Activated naive CD4-positive, alpha-beta T cell treated with anti-CD3 and anti-CD28 coated beads, Interleukin-2, amount 50 U/mL, for 24 hours (primary cell): ENCODE measurements at regions not wholly inside any gene's neighbourhood (a gene's known extent, or its start where the extent isn't known, plus 50 kb on each side); places are given as distances from the start of the nearest gene placed in this dataset.
"Not testable (repeated sequence)": the region's sequence is repeated elsewhere in the genome, so short reads cannot be mapped to it uniquely, and the experiment has no call there.

Experiments
- H3K27ac Mint-ChIP-seq: one replicate; pipeline ENCODE4 v1.8.0; 2021; ENCODE audit warnings: mild to moderate bottlenecking, mixed read lengths
- H3K27me3 Mint-ChIP-seq: one replicate; pipeline ENCODE4 v1.8.0; 2021; ENCODE audit warnings: mixed read lengths
- H3K36me3 Mint-ChIP-seq: one replicate; pipeline ENCODE4 v1.8.0; 2021; ENCODE audit warnings: mixed read lengths
- H3K4me1 Mint-ChIP-seq: one replicate; pipeline ENCODE4 v1.8.0; 2021; ENCODE audit warnings: mixed read lengths
- H3K4me3 Mint-ChIP-seq: one replicate; pipeline ENCODE4 v1.8.0; 2021; ENCODE audit warnings: mild to moderate bottlenecking, mixed read lengths
- H3K9me3 Mint-ChIP-seq: one replicate; pipeline ENCODE4 v1.8.0; 2021; ENCODE audit warnings: mixed read lengths

GRCh38 chr2:188034102-188034501, 257.6 kb upstream of the GULP1 start:
- H3K36me3 Mint-ChIP-seq, H3K27me3 Mint-ChIP-seq, H3K4me1 Mint-ChIP-seq, H3K9me3 Mint-ChIP-seq, H3K4me3 Mint-ChIP-seq, H3K27ac Mint-ChIP-seq: not testable (repeated sequence)

- H3K9me3 Mint-ChIP-seq, H3K4me3 Mint-ChIP-seq, H3K4me1 Mint-ChIP-seq, H3K36me3 Mint-ChIP-seq, H3K27ac Mint-ChIP-seq, H3K27me3 Mint-ChIP-seq: not testable (repeated sequence)
Measured at GRCh38 chr2:188035377-188035776, 256.3 kb upstream of the GULP1 start.

GRCh38 chr2:188036786-188037185, 254.9 kb upstream of the GULP1 start:
- H3K4me3 Mint-ChIP-seq, H3K27ac Mint-ChIP-seq, H3K9me3 Mint-ChIP-seq, H3K4me1 Mint-ChIP-seq, H3K36me3 Mint-ChIP-seq, H3K27me3 Mint-ChIP-seq: not testable (repeated sequence)

- H3K4me1 Mint-ChIP-seq, result no peaks in the 10 kb centered on the region
- H3K4me3 Mint-ChIP-seq, result no peak overlapping the region
- H3K9me3 Mint-ChIP-seq, result peaks cover 4% of the 10 kb centered on the region
- H3K36me3 Mint-ChIP-seq, result no peaks in the 10 kb centered on the region
- peaks cover under 1% of the 10 kb centered on the region for H3K27me3 Mint-ChIP-seq
- no peak overlapping the region for H3K27ac Mint-ChIP-seq
Measured at GRCh38 chr2:188039307-188039706, 252.4 kb upstream of the GULP1 start.

- Mint-ChIP-seq H3K27ac (no peak overlapping the region), H3K27me3 (no peaks in the 10 kb centered on the region), H3K36me3 (no peaks in the 10 kb centered on the region), H3K4me1 (no peaks in the 10 kb centered on the region), H3K4me3 (no peak overlapping the region), H3K9me3 (peaks cover 4% of the 10 kb centered on the region)
Measured at GRCh38 chr2:188042412-188042811, 249.3 kb upstream of the GULP1 start.

- Mint-ChIP-seq H3K36me3 (no peaks in the 10 kb centered on the region), H3K4me1 (no peaks in the 10 kb centered on the region), H3K9me3 (peaks cover 4% of the 10 kb centered on the region), H3K27ac (no peak overlapping the region), H3K27me3 (no peaks in the 10 kb centered on the region), H3K4me3 (no peak overlapping the region)
Measured at GRCh38 chr2:188045016-188045415, 246.7 kb upstream of the GULP1 start.

- Mint-ChIP-seq H3K9me3 (peaks cover 4% of the 10 kb centered on the region), H3K4me3 (no peak overlapping the region), H3K27ac (no peak overlapping the region), H3K36me3 (no peaks in the 10 kb centered on the region), H3K27me3 (no peaks in the 10 kb centered on the region), H3K4me1 (no peaks in the 10 kb centered on the region)
Measured at GRCh38 chr2:188046437-188046836, 245.2 kb upstream of the GULP1 start.

GRCh38 chr2:188047735-188048134, 243.9 kb upstream of the GULP1 start:
- Mint-ChIP-seq H3K27ac (no peak overlapping the region), H3K9me3 (peaks cover 4% of the 10 kb centered on the region), H3K36me3 (no peaks in the 10 kb centered on the region), H3K4me1 (no peaks in the 10 kb centered on the region), H3K4me3 (no peak overlapping the region), H3K27me3 (no peaks in the 10 kb centered on the region)

- Mint-ChIP-seq H3K27me3 (no peaks in the 10 kb centered on the region), H3K4me1 (no peaks in the 10 kb centered on the region), H3K27ac (no peak overlapping the region), H3K36me3 (no peaks in the 10 kb centered on the region), H3K4me3 (no peak overlapping the region), H3K9me3 (no peaks in the 10 kb centered on the region)
Measured at GRCh38 chr2:188050726-188051125, 240.9 kb upstream of the GULP1 start.

- Mint-ChIP-seq H3K4me3 (no peak overlapping the region), H3K27ac (no peak overlapping the region), H3K4me1 (no peaks in the 10 kb centered on the region), H3K9me3 (no peaks in the 10 kb centered on the region), H3K36me3 (no peaks in the 10 kb centered on the region), H3K27me3 (no peaks in the 10 kb centered on the region)
Measured at GRCh38 chr2:188051706-188052105, 240.0 kb upstream of the GULP1 start.

- no peaks in the 10 kb centered on the region for H3K9me3 Mint-ChIP-seq
- no peak overlapping the region for H3K27ac Mint-ChIP-seq
- H3K4me3 Mint-ChIP-seq, result no peak overlapping the region
- no peaks in the 10 kb centered on the region for H3K27me3 Mint-ChIP-seq
- no peaks in the 10 kb centered on the region for H3K36me3 Mint-ChIP-seq
- H3K4me1 Mint-ChIP-seq, result no peaks in the 10 kb centered on the region
Measured at GRCh38 chr2:188065386-188065785, 226.3 kb upstream of the GULP1 start.

GRCh38 chr2:188068093-188068492, 223.6 kb upstream of the GULP1 start:
- Mint-ChIP-seq H3K4me3 (no peak overlapping the region), H3K36me3 (no peaks in the 10 kb centered on the region), H3K27me3 (no peaks in the 10 kb centered on the region), H3K27ac (no peak overlapping the region), H3K4me1 (no peaks in the 10 kb centered on the region), H3K9me3 (no peaks in the 10 kb centered on the region)

GRCh38 chr2:188076149-188077056, 215.3 kb upstream of the GULP1 start:
- H3K27ac Mint-ChIP-seq, result no peak overlapping the region
- no peak overlapping the region for H3K4me3 Mint-ChIP-seq
- H3K9me3 Mint-ChIP-seq, result peaks cover 9% of the 10 kb centered on the region
- no peaks in the 10 kb centered on the region for H3K4me1 Mint-ChIP-seq
- no peaks in the 10 kb centered on the region for H3K36me3 Mint-ChIP-seq
- H3K27me3 Mint-ChIP-seq, result no peaks in the 10 kb centered on the region

- H3K36me3 Mint-ChIP-seq, result no peaks in the 10 kb centered on the region
- no peaks in the 10 kb centered on the region for H3K27me3 Mint-ChIP-seq
- no peaks in the 10 kb centered on the region for H3K4me1 Mint-ChIP-seq
- no peak overlapping the region for H3K4me3 Mint-ChIP-seq
- no peak overlapping the region for H3K27ac Mint-ChIP-seq
- H3K9me3 Mint-ChIP-seq, result peaks cover 9% of the 10 kb centered on the region
Measured at GRCh38 chr2:188077757-188078156, 213.9 kb upstream of the GULP1 start.

- Mint-ChIP-seq H3K4me3 (no peak overlapping the region), H3K36me3 (no peaks in the 10 kb centered on the region), H3K27ac (no peak overlapping the region), H3K4me1 (no peaks in the 10 kb centered on the region), H3K27me3 (no peaks in the 10 kb centered on the region), H3K9me3 (peaks cover 8% of the 10 kb centered on the region)
Measured at GRCh38 chr2:188078534-188078933, 213.1 kb upstream of the GULP1 start.

GRCh38 chr2:188079196-188079595, 212.5 kb upstream of the GULP1 start:
- Mint-ChIP-seq H3K9me3 (peaks cover 4% of the 10 kb centered on the region), H3K4me1 (no peaks in the 10 kb centered on the region), H3K27me3 (no peaks in the 10 kb centered on the region), H3K27ac (no peak overlapping the region), H3K36me3 (no peaks in the 10 kb centered on the region), H3K4me3 (no peak overlapping the region)

GRCh38 chr2:188085421-188085820, 206.3 kb upstream of the GULP1 start:
- H3K9me3 Mint-ChIP-seq, result no peaks in the 10 kb centered on the region
- no peak overlapping the region for H3K27ac Mint-ChIP-seq
- H3K27me3 Mint-ChIP-seq, result no peaks in the 10 kb centered on the region
- H3K36me3 Mint-ChIP-seq, result no peaks in the 10 kb centered on the region
- no peaks in the 10 kb centered on the region for H3K4me1 Mint-ChIP-seq
- H3K4me3 Mint-ChIP-seq, result no peak overlapping the region
